ENCODE measurements at regions not wholly inside any gene's neighbourhood (a gene's known extent, or its start where the extent isn't known, plus 50 kb on each side); places are given as distances from the start of the nearest gene placed in this dataset.
A peak's percentile ranks its signal among the peaks of the same experiment; 100 is the strongest.
"Not testable (repeated sequence)": the region's sequence is repeated elsewhere in the genome, so short reads cannot be mapped to it uniquely, and the experiment has no call there.

DNA sequence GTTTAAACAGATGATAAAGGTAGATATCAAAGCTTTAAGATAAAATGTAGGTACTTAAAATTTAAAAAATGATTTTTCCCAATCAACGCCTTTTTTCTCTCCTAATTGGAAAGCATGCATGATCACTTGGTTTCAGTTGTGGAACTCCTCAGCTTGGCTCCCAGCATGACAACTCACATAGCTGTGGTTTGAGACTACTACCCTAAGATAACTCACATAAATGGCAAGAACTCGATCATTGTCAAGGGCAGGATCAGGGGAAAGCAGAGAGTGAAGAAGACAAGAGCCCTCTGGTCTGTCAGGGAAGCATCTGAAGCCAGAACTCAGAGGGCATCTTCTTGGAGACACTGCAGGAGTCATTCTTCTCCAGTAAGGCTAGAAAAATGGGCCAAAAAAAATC lies 516.7 kb downstream of the NTRK3 start:
- no peak overlapping the region for H3K27ac ChIP-seq (ENCODE audit: low read depth, low read length)
- DNase-seq (ENCODE audit: insufficient read length, low spot score, missing footprints) = peak; percentile 45

DNA sequence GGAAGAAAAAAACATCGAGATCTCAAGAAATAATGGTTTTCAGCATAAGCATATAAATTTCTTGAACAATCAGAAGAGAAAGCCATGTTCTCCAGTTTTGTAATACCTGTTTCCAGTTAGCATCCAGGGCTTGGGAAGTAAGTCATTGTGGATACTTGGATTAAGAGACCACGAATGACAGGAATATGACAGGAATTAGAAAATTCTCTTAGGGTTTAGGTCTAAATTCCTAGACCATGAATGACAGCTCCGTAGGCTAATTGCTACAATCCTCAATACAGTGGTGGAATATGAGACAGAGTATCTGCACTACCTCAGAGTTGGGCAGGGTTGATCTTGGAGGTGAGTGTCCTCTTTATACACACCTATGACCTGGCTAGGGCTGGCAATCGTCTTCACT lies 517.5 kb downstream of the NTRK3 start:
- Histone ChIP-seq H2AFZ (ENCODE audit: low read length) (no peak overlapping the region), H3K4me1 (ENCODE audit: insufficient read depth, low read length) (peaks cover 46% of the 10 kb centered on the region), H3K4me3 (ENCODE audit: insufficient read depth, low read length) (no peak overlapping the region), H3K36me3 (ENCODE audit: insufficient read depth, low read length) (no peaks in the 10 kb centered on the region), H3K4me2 (ENCODE audit: insufficient read depth, low read length) (no peak overlapping the region), H3K27me3 (ENCODE audit: insufficient read depth, low read length) (no peaks in the 10 kb centered on the region), H3K79me2 (ENCODE audit: insufficient read depth, low read length) (no peaks in the 10 kb centered on the region), H4K20me1 (ENCODE audit: insufficient read depth, low read length) (no peaks in the 10 kb centered on the region), H3K9me3 (ENCODE audit: low read depth, low read length) (no peaks in the 10 kb centered on the region), H3K27ac (ENCODE audit: low read depth, low read length) (no peak overlapping the region)
- TF ChIP-seq CTCF (IDR thresholded peaks at IDR 0.05; ENCODE audit: extremely low read depth, low read depth, low read length) = no peak
- no peak for DNase-seq (ENCODE audit: insufficient read length, low spot score, missing footprints)

More for the DNA sequence above, 516.7 kb downstream of the NTRK3 start:
- peak overlapping the region; percentile 47 for H3K4me2 ChIP-seq (ENCODE audit: insufficient read depth, low read length)
- H3K4me3 ChIP-seq (ENCODE audit: insufficient read depth, low read length) = no peak overlapping the region
- H4K20me1 ChIP-seq (ENCODE audit: insufficient read depth, low read length) = no peaks in the 10 kb centered on the region
- H3K27me3 ChIP-seq (ENCODE audit: insufficient read depth, low read length) = no peaks in the 10 kb centered on the region
- no peak overlapping the region for H2AFZ ChIP-seq (ENCODE audit: low read length)
- no peaks in the 10 kb centered on the region for H3K79me2 ChIP-seq (ENCODE audit: insufficient read depth, low read length)
- TF ChIP-seq CTCF (IDR thresholded peaks at IDR 0.05; ENCODE audit: extremely low read depth, low read depth, low read length) = no peak
- H3K4me1 ChIP-seq (ENCODE audit: insufficient read depth, low read length) = peaks cover 46% of the 10 kb centered on the region
- H3K9me3 ChIP-seq (ENCODE audit: low read depth, low read length) = no peaks in the 10 kb centered on the region
- no peaks in the 10 kb centered on the region for H3K36me3 ChIP-seq (ENCODE audit: insufficient read depth, low read length)

- not testable (repeated sequence) for H3K27ac ChIP-seq (ENCODE audit: low read depth, low read length)
Observed at GRCh38 chr15:87737460-87737859, 519.1 kb downstream of the NTRK3 start.

DNA sequence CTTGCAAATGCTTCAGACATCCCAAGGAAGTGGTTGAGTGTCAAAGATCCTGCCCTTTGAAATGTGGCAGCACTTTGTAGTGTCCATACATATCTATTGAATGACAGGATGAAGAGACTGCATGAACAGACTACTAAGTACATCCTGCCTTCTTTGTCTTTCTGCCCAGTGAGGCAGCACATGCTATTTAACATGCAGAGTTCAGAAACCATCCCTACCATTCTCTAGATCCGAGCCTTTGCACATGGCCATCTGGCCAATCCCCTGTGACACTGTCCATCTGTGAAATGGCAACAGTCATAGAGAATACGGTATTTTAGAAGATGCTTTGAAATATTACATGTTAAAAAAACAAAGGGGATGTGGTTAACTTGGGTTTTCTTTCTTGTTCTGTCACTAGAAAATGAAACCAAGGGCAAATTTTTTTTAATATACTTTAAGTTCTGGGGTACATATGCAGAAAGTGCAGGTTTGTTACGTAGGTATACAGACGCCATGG lies 519.6 kb downstream of the NTRK3 start:
- DNase-seq (ENCODE audit: insufficient read length, low spot score, missing footprints) = no peak
- peak overlapping the region; percentile 22 for H3K4me2 ChIP-seq (ENCODE audit: insufficient read depth, low read length)
- no peak for TF ChIP-seq CTCF (IDR thresholded peaks at IDR 0.05; ENCODE audit: extremely low read depth, low read depth, low read length)
- H3K27me3 ChIP-seq (ENCODE audit: insufficient read depth, low read length) = no peaks in the 10 kb centered on the region
- H3K4me1 ChIP-seq (ENCODE audit: insufficient read depth, low read length) = peaks cover 39% of the 10 kb centered on the region
- no peaks in the 10 kb centered on the region for H3K79me2 ChIP-seq (ENCODE audit: insufficient read depth, low read length)
- H3K9me3 ChIP-seq (ENCODE audit: low read depth, low read length) = no peaks in the 10 kb centered on the region
- no peaks in the 10 kb centered on the region for H4K20me1 ChIP-seq (ENCODE audit: insufficient read depth, low read length)
- no peak overlapping the region for H3K4me3 ChIP-seq (ENCODE audit: insufficient read depth, low read length)
- no peaks in the 10 kb centered on the region for H3K36me3 ChIP-seq (ENCODE audit: insufficient read depth, low read length)
- H2AFZ ChIP-seq (ENCODE audit: low read length) = peak overlapping the region; percentile 13
- peak overlapping the region; percentile 72 for H3K27ac ChIP-seq (ENCODE audit: low read depth, low read length)

More at GRCh38 chr15:87737460-87737859, 519.1 kb downstream of the NTRK3 start:
- not testable (repeated sequence) for DNase-seq (ENCODE audit: insufficient read length, low spot score, missing footprints); H3K9me3 ChIP-seq (ENCODE audit: low read depth, low read length); H4K20me1 ChIP-seq (ENCODE audit: insufficient read depth, low read length); H3K4me3 ChIP-seq (ENCODE audit: insufficient read depth, low read length); H3K36me3 ChIP-seq (ENCODE audit: insufficient read depth, low read length); H3K79me2 ChIP-seq (ENCODE audit: insufficient read depth, low read length); H3K27me3 ChIP-seq (ENCODE audit: insufficient read depth, low read length); H2AFZ ChIP-seq (ENCODE audit: low read length); H3K4me2 ChIP-seq (ENCODE audit: insufficient read depth, low read length)
- H3K4me1 ChIP-seq (ENCODE audit: insufficient read depth, low read length) = peaks cover 39% of the 10 kb centered on the region

All from osteoblast (primary cell).